NCI-H2107 treated with DMSO at 0.1 percent for 48 hours (cell line): ENCODE measurements at regions not wholly inside any gene's neighbourhood (a gene's known extent, or its start where the extent isn't known, plus 50 kb on each side); places are given as distances from the start of the nearest gene placed in this dataset.
"Not testable (repeated sequence)": the region's sequence is repeated elsewhere in the genome, so short reads cannot be mapped to it uniquely, and the experiment has no call there.

ENCODE experiments used
- DNase-seq: peaks from one replicate; lab custom pipeline; 2025; ENCODE audit not compliant: unreplicated experiment; lab: John Stamatoyannopoulos, UW

DNA sequence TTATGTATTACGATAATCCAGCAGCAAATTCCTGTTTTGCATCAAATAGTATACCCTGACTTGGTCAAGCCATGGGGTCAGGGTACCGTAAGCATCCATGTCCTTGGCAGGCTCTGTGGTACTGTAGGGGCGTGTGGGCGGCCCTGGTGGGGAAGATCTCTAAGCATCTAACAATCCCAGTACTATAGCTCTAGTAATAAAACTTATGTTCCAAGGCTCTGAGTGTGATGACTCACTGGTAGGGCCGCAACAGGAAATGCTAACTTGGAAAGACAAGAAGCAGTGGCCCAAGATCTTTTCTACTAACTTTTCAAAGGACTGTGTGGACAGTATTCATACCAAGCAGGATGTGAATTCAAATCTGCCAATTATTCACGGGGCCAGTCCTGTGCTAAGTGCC lies 63.8 kb downstream of the CLEC18A start:
- DNase-seq = not testable (repeated sequence)

DNA sequence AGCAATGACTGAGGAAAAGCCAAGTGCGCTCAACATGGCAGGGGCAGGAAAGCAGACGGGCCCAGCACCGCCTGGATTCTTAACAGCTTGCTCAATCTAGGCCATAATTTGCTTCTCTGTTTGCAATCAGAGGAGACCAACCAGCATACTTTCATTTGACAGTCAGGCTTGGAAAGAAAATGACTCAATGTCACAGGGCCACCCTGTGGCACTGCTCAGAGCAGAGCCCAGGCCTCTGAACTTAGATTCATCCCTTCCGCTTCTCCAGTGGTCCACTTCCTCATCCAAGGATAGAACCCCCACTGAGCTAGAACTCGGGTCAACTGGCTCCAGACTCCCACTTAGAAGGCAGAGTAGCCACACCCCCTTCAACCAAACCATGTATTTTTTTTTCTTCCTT lies 65.6 kb downstream of the CLEC18A start:
- DNase-seq = not testable (repeated sequence)

DNA sequence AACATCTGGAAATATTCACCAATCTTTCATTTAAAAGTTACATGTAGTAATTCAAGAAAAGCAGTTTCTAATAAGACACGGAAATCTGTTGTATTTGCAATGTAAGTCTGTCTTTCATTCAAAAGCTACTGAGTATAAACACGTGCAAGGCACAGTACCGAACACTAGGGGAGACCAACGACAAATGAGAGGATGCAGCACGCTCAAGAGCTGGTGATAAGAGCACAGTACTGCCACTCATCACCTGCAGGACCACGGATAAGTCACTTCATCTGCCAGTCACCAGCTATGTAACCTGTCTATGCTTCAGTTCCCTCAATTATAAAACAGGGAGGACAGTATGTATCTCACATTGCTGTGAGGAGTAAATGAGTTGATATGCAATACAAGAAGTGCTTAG lies 67.1 kb downstream of the CLEC18A start:
- DNase-seq = peak; percentile 14

DNA sequence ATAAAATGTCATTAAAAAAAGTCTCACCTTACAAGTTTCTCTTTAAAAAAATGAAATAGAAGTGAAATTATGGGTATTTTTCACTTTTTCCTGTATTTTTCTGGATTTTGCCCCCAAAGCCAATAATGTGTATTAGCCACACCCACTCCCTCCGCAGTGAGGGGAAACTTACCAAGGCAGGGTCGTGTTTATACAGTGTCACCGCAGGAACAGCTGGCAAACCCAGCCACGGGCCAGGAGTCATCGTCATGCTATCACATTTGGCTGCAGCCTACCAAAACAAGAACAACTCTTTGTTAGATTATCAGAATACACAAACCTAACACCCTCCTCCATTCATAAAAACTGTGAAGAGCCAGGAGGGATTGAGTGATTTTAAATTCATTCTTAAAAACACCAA lies 72.1 kb downstream of the CLEC18A start:
- not testable (repeated sequence) for DNase-seq

DNA sequence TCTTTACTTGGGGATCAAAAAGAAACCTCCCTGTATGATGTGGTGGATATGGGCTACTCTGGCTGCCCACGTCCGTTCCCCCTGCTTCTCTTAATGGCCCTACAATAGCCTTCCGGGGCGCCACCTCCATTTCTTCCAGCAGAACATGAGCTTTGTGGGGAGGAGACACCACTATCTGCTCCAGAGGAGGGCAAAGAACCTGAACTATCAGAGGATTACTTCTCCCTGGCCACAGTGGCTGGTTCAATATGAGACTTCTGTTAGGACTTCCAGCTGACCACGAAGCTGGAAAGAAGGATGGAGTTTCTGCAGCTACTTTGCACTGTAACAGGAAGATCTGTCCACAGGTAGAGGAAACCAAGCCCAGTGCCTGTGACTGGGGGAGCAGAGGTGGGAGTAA lies 72.8 kb downstream of the CLEC18A start:
- DNase-seq = not testable (repeated sequence)

DNA sequence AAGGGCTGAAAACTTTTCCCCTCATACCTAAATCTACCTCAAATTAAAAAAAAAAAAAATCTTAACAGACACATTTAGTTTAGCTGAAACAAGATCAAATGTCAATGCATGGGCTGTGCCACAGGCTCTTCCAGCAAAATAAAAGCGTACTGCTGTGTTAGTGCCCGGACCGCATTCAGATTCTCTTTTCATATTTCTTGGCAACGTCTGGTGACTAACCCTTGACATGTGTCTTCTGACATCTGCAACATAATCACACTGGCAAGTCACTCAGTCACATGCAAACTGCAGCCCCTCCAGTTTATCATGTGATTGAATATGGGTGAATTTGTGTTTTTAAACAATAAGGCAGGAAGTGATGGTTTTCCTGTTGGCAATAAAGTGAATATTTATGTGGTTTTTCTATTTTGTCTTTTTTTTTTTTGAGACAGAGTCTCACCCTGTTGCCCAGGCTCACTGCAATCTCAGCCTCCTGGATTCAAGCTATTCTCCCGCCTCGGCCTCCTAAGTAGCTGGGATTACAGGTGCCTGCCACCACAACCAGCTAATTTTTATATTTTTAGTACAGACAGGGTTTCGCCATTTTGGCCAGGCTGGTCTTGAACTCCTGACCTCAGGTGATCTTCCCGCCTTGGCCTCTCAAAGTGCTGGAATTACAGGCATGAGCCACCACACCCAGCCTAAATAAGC lies 75.2 kb downstream of the CLEC18A start:
- not testable (repeated sequence) for DNase-seq

DNA sequence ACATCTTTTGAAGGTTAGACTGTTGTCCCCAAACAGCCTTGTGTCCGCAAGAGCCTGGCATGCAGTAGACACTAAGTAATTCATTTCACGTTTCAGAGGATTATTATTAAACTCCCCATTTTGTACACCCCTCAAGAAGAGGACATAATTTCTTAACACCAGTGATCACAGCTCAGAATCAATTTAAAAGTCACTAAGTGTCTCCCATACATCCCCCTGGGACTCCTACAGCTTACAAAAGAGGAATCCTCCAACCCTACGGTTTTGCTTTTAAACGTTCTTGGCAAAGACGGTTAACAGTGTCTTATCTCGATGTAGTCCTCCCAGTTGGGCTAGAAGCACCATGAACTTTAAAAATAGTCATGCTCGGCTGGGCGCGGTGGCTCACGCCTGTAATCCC lies 81.2 kb upstream of the PDPR start:
- DNase-seq = not testable (repeated sequence)

DNA sequence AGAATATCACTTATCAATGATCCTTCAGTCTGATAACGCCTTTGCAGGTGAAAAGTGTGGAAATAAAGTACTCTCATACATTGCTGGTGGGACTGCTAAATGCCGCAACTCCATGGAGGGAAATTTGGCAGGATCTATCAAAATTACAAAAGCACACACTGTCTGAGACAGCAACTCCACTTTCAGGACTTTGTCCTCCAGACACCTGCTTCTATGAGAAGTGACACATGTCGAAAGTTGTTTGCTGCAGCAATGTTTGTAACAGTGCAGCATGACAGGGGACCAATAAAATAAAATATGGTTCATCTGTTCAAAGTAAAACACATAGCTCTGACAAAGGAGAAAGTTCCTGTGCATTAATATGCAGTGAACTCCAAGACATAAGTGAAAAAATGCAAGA lies 76.2 kb upstream of the PDPR start:
- not testable (repeated sequence) for DNase-seq

DNA sequence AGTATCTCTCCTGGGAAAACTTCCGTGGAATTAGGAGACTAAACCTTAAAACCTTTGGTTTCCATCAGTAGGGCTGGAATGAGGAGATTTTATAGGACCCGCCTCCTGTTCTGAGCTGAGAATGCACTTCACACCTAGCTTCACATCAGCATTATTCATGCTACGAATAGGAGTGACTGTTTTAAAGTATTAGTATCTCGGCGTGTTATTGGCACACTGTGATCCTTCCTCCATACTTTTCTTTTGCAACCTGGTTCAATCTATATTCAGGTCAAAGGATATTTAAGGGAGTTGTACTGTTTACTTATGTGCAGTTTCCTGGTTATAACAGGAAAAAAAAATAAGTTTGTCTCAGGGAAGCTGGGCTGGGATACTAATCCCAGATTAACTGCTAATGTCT lies 73.6 kb upstream of the PDPR start:
- not testable (repeated sequence) for DNase-seq

DNA sequence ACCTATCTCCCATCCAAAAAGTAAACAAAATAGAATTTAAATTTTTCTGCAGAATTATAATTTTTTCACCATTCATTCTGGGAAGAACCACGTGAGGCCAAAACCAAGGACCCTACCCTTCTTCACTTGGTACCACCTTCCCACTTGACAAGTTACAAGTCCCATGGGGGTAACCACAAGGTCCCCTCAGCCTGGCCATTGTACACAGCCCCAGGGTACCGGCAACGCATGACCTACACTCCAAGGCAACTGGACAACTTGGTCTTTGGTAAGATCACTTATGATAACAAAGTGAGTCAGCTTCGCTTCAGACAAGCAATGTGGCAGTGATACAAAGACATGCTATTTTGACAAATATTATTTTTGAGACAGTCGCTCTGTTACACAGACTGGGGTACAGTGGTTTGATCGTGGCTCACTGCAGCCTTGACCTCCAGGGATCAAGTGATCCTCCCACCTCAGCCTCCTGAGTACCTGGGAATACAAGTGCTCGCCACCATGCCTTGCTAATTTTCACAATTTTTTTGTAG lies 70.5 kb upstream of the PDPR start:
- DNase-seq = not testable (repeated sequence)

DNA sequence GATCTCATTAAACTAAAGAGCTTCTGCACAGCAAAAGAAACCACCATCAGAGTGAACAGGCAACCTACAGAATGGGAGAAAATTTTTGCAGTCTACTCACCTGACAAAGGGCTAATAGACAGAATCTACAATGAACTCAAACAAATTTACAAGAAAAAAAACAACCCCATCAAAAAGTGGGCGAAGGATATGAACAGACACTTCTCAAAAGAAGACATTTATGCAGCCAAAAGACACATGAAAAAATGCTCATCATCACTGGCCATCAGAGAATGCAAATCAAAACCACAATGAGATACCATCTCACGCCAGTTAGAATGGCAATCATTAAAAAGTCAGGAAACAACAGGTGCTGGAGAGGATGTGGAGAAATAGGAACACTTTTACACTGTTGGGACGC lies 67.6 kb upstream of the PDPR start:
- DNase-seq = not testable (repeated sequence)

DNA sequence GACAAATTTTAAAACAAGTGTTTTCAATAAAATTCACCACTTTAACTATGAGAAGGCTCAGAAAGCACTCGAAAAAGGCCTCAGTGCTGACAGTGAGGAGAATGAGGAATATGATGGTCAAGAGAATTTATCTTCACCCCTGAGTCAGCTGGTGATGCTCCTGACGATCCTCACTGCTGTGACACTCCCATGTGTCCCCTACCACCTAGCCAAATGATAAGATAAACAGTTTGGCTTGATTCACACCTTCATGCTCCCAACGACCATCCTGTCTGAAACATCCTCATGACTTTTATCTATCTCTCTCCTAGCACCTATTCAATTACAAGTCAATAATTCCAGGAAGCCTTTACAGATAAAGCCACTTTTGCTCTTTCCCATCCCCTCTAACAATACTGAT lies 66.0 kb upstream of the PDPR start:
- DNase-seq = not testable (repeated sequence)

DNA sequence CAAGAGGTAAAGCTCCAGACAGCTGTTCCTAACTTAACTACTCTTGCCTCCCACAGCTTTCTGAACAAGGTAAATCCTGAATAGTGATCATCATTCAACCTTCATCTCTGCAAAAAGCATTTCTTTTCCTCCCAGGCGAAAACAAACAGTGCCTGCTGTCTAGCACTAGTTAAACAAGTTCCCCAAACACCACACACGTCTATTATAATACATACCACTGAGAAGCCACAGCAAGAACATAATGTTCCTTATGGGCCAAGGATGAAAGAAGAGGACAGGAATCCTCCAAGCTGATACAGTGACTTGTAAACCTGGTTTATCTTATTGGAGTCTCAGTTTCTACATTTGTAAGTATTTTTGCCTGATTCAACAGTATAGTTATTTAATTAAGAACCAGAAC lies 56.1 kb upstream of the PDPR start:
- not testable (repeated sequence) for DNase-seq

DNA sequence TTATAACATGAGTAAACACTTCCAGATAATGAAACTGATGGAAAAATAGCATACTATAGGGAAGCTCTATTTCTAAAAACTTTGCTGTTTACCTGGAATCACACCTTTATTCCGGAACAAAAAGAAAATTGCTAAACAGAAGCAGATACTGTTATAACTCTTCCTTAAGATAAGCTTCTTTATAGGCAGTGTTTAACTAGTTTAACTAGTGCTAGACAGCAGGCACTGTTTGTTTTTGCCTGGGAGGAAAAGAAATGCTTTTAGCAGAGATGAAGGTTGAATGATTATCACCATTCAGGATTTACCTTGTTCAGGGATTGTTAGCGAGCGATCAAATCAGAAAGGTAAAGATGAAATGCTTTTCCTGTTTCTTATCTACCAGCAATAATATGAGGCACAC lies 54.7 kb upstream of the PDPR start:
- DNase-seq = not testable (repeated sequence)

DNA sequence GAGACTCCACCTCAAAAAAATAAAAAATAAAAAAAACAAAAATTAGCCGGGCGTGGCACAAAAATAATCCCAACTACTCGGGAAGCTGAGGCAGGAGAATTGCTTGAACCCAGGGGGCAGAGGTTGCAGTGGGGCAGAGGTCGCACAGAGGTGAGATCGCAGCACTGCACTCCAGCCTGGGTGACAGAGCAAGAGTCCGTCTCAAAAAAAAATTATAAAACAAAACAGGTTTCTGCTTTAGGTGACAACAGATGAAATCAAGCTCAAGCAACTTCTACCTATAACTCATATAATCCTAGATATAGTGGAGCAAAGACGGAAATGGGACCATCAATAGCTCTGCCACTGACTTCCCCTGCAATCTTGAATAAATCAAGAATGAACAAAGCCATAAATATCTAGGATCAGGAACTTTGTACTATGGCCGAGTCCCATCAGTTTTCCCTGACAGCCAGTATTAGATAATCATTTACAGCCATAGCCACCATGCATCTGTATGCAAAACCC lies 53.6 kb upstream of the PDPR start:
- DNase-seq = not testable (repeated sequence)

DNA sequence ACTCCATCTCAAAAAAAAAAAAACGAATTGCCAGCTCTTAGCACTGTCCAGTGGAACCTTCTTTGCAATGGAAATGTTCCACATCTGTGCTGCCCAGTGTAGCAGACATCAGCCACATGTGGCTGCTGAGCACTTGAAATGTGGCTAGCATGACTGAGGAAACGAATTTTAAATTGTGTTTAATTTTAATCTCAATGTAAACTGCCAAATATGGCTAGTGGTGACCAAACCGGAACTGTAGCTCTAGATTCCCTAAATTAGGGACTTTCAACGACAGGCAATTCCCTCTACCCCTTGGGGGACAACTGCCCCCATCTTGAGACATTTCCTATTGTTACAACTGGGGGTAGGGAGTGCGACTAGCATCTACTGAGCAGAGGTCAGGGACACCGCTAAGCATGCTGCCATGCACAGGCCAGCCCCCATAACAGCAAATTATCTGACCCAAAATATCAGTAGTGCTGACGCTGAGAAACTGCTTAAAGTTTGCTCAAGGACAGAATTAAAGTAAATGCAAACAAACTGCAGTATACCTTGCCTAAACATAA lies 52.4 kb upstream of the PDPR start:
- DNase-seq = not testable (repeated sequence)

DNA sequence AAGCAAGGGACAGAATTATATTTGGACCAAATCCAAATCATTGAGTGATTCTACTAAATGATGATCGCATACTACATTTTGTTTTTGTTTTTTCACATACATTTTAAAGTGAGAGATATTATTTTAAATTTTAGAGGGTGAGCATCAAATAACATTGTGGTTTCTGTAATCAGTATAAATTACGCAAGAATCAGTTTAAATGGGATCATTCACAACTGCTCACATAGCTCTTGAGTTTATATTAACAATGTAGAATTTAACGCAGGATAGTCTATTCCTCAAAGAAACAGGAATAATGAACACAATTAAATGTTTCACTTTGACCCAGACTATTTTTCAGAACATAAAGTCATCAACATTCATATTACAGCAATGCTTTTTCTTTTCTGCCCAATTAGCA lies 51.2 kb upstream of the PDPR start:
- DNase-seq = not testable (repeated sequence)
